HG03196 (cell line): ENCODE measurements at regions not wholly inside any gene's neighbourhood (a gene's known extent, or its start where the extent isn't known, plus 50 kb on each side); places are given as distances from the start of the nearest gene placed in this dataset.

Experiments
- ATAC-seq: cut with Tn5 transposase; IDR thresholded peaks from one replicate; pipeline ENCODE4 v1.9.1; 2021; ENCODE audit not compliant: unreplicated experiment

DNA sequence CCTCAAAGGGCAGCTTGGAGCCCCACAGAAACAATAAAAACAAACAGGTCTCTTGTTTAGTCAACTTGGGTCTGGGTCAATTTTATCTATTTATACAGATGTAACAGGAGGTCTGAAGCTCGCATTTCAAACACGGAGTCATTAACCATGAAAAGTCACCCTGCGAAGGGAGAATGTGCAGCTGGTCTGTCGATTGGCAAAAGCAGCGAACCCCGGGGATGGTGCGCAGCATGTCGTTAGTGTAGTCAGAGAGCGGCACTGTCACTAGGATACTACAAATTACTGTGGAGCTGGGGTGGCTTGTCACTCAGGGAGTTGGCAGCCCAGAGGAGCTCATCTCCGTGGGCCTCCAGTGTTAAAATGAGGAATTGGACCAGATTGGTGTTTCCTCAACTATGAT, 190.4 kb upstream of the ARG1 start:
- no peak for ATAC-seq

DNA sequence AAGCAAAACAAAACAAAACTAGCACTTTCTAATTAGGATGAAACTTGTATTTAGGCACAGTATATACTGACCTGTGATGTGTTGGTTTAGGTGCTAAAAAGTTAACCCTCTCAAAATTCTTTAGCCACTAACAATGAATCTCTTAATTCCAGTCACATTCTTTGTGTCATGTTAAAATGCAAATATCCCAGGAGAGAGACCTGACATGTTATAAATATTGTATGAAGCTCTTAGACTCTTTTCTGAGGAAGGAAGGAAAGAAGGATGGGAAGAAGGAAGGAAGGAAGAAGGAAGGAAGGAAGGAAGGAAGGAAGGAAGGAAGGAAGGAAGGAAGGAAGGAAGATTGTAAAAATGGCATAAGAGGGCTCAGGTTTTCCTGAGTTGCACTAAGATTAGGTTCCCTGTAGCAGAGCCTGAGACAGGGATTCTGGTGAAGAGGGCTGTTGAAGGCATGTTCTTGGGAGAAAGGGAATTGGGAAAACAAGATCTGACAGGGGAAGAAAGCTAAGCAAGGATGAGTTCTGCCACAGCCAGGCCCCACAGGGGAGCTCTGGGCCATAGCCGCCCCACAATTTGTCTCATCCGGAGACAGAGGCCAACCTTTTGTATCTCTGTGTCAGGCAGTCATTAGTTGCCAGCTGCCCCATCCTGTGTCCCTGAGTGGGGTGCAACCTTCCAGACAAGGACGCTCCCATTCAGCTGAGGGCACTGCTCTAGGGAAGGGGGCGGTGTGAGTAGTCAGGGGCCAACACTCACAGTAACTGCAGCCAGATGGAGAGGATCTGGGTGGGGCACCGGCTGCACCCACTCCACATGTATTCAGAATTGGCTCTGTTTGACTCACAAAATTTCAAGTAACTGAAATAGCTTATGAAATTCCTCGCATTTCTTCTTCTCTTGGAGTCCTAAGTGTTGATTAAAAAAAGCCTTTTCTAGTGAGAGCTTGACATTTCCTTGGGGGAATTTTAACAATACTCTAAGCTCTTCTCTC, 189.3 kb upstream of the ARG1 start:
- no peak for ATAC-seq

DNA sequence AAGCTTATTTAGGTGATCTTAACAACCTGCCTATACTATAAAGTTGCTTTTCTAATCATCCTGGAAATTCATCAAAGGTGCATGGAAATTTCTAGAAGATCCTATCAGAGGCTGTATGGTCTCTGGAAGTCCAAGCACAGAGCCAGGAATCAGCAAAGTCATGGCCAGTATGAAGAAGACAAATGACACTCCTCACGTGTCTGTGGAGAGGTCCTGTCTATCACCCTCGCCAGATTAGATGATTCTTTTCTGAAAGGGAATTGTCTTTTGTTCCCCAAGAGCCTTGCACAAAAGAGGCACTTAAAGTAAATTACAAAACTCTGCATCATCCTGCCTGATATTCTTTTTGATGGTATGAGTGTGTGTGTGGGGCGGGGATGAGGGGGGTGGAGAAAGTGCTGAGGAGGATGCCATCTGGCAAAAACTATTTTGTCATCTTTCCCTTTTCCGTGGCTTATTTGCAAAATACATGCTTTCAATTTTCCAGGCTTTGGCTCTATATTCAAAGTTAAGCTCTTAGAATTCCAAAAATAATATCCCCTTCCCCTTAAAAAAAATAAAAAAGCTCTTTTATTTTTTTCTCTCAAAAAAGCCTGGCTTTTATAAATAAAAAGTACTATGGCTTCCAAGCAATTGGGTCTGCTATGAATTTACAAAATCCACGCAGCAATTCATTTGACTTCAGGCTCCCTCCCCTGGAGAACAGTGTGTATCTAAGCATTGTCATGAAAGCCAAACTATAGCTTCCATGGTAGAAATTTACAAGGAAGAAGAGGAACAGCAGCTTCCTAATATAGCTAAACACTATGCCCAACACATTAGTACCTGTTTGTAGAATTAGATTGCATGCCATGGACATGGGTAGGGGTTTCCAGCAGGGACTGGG, 185.2 kb upstream of the ARG1 start:
- no peak for ATAC-seq

DNA sequence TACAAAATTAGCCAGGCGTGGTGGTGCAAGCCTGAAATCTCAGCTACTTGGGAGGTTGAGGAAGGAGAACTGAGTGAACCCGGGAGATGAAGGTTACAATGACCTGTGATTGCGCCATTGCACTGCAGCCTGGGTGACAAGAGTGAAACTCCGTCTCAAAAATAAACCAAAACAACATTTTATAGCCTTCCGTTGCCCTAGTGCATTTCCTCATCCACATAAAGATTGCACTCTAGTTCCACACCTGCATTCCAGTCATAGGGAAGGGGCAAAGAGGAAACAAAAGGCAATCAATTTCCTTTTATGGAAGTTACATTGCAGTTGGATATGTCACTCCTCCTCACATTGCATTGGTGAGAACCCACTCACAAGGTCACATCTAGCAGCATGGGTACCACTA, 182.7 kb upstream of the ARG1 start:
- no peak for ATAC-seq

DNA sequence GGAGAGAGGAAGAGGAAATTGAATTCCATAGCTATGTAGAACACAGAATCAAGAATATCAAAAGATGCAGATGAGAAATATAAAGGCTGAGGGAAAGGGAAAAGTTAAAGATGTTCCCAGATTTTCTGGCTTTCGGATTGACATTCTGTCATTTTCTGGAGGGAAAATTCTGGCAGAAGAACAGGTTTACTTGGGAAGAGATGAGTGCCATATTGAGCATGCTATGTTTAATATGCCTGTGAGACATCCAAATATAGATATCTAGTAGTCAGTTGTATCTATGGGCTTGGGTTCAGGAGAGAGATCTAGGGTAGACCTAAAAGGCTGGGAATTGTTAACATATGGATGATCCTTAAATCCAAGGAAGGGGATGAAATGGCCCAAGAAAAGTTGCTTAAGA, 181.9 kb upstream of the ARG1 start:
- ATAC-seq, result no peak

DNA sequence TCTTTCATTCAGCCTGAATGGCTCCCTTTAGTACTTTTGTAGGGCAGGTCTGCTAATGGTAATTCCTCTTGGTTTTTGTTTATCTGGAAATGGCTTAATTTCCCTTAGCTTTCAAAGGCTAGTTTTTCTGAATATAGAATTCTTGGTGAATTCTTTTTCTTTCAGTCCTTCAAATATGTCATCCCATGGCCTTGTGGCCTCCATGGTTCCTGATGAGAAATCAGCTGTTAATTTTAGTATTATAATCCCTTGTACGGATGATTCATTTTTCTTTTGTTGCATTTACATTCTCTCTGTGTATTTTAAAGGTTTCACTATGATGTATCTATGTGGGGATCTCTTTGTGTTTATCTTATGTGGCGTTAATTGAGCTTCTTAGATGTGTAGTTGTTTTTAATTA, 179.6 kb upstream of the ARG1 start:
- no peak for ATAC-seq

DNA sequence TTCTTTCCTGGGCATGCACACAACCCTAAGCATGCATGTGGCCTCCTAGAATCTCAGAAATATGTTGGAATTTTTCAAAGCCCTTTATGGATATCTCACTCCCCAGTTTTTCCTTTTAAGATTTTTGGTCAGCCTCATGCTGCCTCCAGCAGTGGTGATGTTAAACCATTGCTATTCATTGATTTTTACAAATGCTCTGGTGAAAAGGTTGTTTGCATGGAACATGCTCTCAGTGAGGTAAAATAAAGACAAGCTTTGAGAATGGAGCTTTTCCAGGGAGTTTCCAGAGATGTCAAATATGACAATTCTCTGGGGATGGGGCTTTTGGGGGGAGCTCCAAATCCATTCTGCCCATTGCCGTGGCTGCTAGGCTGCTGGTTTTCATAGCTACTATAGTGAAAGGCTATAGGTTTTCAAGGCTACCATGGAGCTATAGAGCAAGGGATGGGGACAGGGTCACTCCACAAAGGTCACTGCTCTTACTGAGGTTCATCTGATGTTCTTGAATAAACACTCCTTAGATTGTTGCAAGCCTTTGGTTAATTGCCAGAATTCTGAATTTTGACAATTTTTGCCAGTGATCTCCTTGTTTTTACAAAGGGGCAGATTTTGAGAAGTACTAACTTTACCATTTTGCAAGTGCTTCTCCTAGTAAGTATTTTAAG, 178.1 kb upstream of the ARG1 start:
- no peak for ATAC-seq

DNA sequence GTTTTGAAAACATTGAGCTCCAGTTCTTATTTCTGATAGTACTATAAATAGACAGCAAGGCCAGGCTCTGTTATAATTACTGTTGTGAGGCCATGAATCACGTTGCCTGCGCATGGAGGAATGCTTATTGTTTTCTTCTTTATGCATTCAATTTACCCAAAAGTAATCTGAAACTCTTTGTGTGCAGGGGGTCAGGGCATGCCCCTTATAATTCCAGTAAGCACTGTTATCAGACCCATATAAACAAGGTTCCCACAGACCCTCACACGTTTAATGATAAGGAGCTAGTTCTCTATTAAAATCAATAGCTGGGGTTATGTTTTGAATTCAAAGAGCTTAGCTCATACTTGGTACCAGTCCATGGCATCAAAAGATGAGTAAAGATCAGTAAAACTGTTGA, 174.8 kb upstream of the ARG1 start:
- ATAC-seq, result no peak

DNA sequence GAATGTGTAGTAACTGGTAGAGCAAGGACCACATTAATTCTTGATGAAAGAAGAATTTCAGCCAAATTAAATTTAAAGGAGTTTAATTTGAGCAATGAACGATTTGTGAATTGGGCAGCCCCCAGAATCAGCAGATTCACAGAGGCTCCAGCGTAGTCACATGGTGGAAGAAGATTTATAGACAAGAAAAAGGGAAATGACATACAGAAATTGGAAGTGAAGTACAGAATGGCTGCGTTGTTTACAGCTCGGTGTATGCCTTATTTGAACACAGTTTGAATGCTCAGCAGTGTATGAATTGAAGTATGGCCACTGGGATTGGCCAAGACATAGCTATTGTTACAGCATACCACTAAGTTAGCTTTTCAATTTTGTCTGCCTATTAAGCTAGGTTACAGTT, 173.6 kb upstream of the ARG1 start:
- ATAC-seq, result no peak

DNA sequence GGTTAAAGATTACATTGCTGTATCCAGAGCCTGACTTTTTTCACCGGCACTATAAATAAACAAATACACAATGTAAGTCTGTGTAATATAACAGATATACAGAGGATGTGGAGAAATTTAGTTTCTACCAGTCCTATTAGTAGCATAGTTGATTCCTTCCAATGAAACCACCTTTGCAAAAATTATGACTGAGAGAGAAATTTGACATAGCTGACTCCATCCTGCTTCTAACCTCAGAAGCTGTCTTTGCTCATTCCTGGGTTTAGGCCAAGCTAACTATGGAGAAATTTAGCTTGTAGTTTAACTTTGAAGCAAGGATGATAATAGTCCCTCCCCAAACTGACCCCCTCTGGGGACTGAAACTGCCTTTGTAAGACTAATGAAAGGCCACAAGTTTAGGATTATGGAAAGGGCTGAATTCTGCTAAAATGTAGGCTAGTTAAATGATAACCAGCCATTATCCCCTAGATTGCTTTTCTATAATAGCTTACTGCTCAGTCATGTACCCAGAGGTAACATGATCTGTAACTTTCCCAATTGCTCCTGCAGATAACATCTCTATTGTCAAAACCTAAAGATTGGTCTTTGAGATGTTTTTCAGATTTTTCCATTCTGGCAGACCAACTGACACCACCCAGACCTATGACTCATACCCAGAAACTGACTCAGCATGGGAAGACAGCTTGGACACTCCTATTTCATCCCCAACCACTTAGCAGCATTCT, 172.8 kb upstream of the ARG1 start:
- ATAC-seq, result no peak

DNA sequence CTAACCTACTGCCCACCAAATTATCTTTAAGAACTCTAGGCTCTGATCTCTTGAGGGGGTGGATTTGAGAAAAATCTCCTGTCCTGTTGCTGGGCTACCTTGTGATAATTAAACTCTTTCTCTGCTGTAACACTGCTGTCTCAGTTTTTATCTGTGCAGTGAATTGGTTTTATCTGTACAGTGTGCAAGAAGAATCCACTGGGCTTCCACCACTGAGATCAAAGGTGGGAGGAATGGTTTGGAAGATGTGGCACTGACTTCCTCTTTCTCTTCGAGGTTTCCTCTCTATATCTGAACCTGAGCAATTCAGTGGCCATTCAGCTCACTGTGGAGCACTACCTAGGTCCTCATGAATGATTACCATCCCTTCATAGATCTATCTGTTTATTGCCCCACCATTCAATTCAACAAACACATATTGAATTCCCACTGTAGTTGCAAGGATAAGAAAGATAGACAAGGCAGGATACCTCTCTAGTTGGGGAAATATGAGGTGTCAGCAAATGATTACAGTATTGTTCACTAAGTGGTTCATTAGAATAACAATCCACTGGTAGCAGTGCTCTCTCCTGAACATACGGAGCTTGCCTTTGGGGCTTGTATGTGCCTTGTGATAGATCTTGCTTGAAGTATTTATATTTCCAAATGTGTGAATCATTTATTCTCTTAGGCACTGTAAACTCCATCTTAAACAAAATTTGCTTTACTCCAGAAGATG, 172.1 kb upstream of the ARG1 start:
- no peak for ATAC-seq

DNA sequence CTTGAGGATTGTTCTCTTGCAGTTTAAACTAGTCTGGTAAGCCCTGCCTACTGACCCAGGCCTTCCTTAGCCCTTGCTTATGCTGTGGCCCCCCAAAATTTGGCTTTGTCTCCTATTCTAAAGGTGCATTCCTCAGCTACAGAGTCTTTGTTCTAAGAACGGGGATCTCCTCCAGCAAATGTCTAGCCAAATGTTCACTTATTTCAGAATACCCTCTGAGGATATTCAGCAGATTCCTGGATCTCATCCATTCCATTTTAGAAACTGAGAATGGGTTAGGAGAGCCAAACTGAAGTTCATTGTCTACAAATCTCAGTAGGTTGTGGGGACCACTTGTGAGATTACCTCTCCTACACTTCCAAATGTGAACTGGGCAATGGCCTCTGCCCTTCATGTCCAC, 164.2 kb upstream of the ARG1 start:
- ATAC-seq, result no peak

DNA sequence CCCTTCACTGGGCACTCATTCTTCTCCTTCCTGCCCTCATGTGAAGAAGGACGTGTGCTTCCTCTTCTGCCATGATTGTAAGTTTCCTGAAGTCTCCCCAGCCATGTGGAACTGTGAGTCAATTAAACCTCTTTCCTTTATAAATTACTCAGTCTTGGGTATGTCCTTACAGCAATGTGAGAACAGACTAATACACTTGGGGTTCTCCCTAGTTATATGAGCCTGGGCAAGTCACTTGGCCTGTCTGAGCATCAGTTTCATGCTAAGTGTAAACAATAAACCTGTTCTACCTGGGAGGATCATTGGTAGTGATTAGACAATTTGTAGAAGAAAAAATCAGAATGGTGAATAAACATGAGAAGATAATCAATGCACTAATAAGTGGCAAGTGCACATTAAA, 162.2 kb upstream of the ARG1 start:
- no peak for ATAC-seq

DNA sequence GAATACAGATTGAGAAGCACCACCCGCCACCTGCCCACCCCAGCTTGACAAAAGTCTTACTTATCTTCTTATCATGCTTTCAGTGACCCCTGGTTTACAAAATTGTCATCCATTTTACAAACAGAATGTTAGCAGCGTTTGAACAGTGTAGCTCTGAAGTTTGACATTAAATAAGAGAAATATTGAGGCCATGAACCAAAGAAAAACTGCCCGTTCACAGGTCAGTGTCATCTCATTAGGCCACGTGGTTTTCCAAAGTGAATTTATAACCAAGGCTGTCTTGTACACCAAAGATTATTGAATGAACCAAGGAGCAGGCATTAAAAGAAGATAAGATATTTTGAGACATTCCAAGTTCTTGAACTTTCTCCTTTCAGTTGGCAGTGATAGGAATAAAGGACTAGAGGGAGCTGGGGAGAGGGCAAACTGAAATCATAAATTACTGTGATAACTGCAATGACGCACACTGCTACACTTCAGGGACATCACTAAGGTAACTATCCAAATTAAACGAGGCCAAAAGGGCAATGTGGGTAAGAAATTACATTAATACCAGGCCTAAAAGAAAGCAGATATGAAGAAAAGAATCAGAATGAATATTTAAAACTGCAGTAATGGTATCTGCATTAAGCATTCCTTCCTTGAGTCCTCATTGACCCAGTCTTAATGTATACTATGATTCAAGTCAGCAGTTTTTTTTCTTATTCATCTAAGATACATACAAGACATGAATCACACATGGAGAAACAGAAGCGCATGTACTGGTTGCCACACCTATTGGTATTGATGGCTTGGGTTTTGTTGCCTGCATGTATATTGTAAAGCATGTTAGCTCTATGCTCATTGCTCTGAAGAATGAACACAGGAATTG, 159.8 kb upstream of the ARG1 start:
- ATAC-seq, result no peak

DNA sequence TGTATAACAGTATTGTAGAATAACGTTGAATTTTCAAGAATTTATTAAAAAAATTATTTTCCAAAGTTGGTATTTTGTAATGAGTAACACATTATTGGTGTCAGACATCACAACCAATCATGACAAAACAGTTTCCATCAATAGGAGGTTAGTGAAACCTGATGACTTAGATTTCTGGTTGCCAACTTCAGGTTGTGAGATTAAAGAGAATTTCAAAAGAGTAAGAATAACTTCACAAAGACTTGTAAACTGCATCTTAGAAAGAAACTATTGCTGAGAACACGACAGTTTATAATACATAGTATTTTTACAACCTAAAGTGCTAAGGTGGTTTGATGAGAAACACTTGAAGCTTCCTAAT, 159.2 kb upstream of the ARG1 start:
- no peak for ATAC-seq

DNA sequence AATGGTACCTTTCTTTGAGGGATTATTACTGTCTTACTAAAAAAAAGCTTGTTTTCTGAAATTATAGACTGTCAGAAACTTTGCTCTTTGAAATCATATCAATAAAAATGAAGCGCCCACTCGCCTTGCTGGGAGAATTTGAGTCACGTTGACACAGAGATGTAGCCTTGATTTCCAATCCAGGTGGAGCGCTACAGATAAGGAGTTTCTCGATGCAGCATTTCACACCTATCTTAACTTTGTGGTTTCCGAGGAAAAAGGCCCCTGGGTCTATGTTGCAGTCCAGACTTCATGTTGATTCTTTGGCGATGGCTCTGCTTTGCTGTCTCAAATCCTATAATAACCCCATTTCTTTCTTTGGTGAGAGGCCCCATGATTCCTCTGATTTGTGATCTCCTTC, 158.1 kb upstream of the ARG1 start:
- ATAC-seq, result no peak

DNA sequence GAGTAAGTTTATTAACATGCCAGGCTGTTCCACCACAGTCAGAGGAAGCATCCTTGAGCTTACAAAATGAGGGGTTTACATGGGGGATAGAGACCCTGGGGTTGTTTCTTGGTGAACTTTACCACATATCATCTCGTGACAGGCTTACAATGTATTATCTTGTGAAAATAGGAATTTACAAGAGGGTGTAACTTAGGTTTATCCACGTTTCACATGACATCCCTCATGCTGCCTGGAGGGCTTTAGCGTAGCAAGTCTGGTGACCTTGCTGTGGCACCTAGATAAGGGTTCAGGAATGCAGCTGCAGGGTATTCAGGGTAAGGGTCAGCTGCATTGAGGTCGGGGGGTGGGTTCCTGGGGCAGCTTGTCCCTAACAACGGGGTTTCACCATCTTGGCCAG, 154.6 kb upstream of the ARG1 start:
- ATAC-seq, result no peak

DNA sequence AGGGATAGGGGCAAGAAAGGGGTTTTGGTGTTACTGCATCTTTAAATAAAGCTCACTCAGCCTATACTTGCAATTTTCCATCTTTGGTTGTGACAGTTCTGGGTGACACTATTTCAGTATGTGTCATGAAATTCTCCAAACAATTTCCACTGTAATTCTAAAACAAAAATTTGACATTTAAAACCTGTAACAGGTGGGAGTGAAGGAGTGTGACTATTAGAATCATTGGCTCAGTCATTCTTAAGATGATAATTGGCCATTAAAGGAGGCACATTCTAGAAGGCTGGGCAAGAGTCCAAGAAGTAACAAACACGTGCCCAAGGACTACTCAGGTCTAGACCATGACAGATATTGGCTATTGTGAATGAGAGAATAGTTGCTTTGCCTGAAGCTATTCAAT, 153.3 kb upstream of the ARG1 start:
- no peak for ATAC-seq

DNA sequence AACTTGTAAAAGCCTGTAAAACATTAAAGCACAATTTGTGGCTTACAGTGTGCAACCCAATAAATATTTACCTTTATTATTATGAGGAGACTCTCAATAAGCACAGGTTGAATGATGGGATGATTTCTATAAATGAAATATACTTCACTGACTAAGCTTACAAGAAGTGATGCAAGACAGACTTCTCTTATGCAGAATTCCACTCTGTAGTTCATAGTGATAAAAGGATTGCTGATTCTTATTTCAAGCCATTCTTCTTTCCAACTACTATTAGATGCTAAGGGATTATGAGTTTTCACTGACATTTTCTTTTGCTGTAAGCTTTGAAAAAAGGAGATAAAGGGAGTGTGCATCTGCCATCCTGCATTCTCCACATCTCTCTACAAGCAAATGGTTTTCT, 149.0 kb upstream of the ARG1 start:
- no peak for ATAC-seq
